ENCODE measurements at regions not wholly inside any gene's neighbourhood (a gene's known extent, or its start where the extent isn't known, plus 50 kb on each side); places are given as distances from the start of the nearest gene placed in this dataset.

DNA sequence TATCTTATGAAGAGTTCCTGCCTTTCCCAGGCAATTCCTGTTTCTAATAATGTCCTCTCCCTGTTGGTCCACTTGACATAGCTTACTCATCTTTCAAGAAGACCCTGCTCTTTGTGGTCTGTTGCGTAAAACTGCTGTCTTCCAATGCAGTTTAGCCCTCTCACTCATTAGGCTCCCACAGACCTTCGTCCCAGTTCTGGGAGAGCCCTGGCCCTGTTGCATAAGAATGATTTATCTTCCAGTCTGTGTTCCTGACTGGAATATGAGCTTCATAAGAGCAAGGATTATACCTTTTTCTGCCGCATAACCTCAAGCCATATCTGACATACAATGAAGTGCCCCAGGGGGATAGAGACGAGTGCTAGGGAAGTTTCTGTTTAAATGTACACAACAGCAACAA is 365.9 kb upstream of the NOVA1 start:
- Histone ChIP-seq H3K4me1 (ENCODE audit: control insufficient read depth in 2 of 2, insufficient read depth in 2 of 2, low read length in 1 of 2) (no peaks in the 10 kb centered on the region), H3K4me3 (ENCODE audit: low read depth in 1 of 2, low read length in 2 of 2) (no peak overlapping the region), H3K36me3 (ENCODE audit: control insufficient read depth in 2 of 2, insufficient read depth in 2 of 2, low read length in 1 of 2) (no peaks in the 10 kb centered on the region), H3K27ac (ENCODE audit: low read depth in 2 of 2, low read length in 1 of 2) (no peak overlapping the region), H3K9me3 (ENCODE audit: control insufficient read depth in 2 of 2, insufficient read depth in 1 of 2, low read depth in 1 of 2, low read length in 1 of 2) (no peaks in the 10 kb centered on the region), H3K27me3 (ENCODE audit: control insufficient read depth in 1 of 2, insufficient read depth in 2 of 2, low read length in 2 of 2) (no peaks in the 10 kb centered on the region)
- WGBS, 2 donors: 44 to 55% methylated on average over 4 of the region's 4 CpGs

DNA sequence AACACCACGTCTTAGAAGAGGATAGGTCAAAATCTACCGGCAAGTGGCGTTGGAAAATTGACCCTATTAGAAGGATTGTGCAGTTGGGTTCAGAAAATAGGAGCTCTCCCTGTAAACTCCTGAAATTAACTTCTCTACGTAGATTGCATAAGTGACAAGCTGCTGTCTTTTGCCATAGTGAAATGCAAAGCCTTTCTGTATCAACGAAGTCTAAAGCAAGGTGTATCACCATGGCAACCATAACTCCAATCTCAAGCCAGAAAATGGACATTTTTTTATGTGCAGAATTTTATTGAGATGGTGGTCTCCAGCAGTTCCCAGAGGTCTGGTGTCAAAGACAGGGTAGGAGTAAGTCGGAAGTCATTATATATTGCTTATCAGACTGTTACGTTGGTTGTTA is 367.7 kb upstream of the NOVA1 start:
- no peaks in the 10 kb centered on the region for H3K4me1 ChIP-seq (ENCODE audit: control insufficient read depth in 2 of 2, insufficient read depth in 2 of 2, low read length in 1 of 2)
- H3K27ac ChIP-seq (ENCODE audit: low read depth in 2 of 2, low read length in 1 of 2): no peak overlapping the region
- H3K36me3 ChIP-seq (ENCODE audit: control insufficient read depth in 2 of 2, insufficient read depth in 2 of 2, low read length in 1 of 2): no peaks in the 10 kb centered on the region
- no peaks in the 10 kb centered on the region for H3K27me3 ChIP-seq (ENCODE audit: control insufficient read depth in 1 of 2, insufficient read depth in 2 of 2, low read length in 2 of 2)
- 80 to 82% methylated on average over 7 of the region's 7 CpGs for WGBS, 2 donors
- H3K9me3 ChIP-seq (ENCODE audit: control insufficient read depth in 2 of 2, insufficient read depth in 1 of 2, low read depth in 1 of 2, low read length in 1 of 2): no peaks in the 10 kb centered on the region
- no peak overlapping the region for H3K4me3 ChIP-seq (ENCODE audit: low read depth in 1 of 2, low read length in 2 of 2)

DNA sequence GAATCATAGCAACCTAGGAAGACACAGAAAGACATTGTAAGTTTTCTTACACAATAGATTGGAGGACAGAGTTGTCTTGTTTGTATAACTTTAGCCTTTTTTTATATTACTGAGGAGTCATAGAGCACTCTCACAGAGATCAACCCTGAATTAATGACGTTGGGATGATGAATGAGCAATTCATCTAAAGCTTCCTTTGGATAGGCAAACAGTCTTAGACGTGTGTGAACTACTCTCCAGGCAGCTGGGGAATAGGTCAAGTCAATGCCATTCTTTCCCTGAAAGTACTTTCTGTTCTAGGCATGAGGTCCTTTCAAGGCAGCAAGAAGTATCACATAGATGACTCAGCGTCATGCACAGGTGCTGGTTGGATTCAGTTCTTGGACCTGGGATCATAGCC is 369.1 kb upstream of the NOVA1 start:
- Histone ChIP-seq H3K4me1 (ENCODE audit: control insufficient read depth in 2 of 2, insufficient read depth in 2 of 2, low read length in 1 of 2) (no peaks in the 10 kb centered on the region), H3K9me3 (ENCODE audit: control insufficient read depth in 2 of 2, insufficient read depth in 1 of 2, low read depth in 1 of 2, low read length in 1 of 2) (no peaks in the 10 kb centered on the region), H3K27ac (ENCODE audit: low read depth in 2 of 2, low read length in 1 of 2) (no peak overlapping the region), H3K36me3 (ENCODE audit: control insufficient read depth in 2 of 2, insufficient read depth in 2 of 2, low read length in 1 of 2) (no peaks in the 10 kb centered on the region), H3K4me3 (ENCODE audit: low read depth in 1 of 2, low read length in 2 of 2) (no peak overlapping the region), H3K27me3 (ENCODE audit: control insufficient read depth in 1 of 2, insufficient read depth in 2 of 2, low read length in 2 of 2) (no peaks in the 10 kb centered on the region)
- WGBS, 2 donors: 13 to 18% methylated on average over 3 of the region's 3 CpGs

DNA sequence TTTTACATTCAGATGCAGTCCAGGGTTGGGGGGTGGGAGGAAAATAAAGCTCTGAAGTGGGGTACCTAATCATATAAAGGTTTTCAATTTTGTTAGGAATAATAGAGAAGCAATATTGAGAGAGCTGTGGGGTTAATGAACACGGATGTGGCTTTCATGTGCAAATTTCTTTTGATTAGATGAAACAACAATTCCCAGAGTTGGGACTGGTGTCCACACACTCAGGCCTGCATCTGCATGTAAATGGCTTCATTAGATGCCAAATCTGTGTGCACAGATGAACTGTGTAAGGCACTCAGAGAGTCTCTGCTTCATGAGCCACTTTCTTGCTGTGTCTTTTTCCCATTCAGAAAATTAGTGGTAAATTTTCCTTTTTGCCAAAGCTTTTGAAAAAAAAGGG is 377.1 kb upstream of the NOVA1 start:
- WGBS, 2 donors: 59 to 63% methylated on average over 1 of the region's 1 CpG
- no peaks in the 10 kb centered on the region for H3K9me3 ChIP-seq (ENCODE audit: control insufficient read depth in 2 of 2, insufficient read depth in 1 of 2, low read depth in 1 of 2, low read length in 1 of 2)

DNA sequence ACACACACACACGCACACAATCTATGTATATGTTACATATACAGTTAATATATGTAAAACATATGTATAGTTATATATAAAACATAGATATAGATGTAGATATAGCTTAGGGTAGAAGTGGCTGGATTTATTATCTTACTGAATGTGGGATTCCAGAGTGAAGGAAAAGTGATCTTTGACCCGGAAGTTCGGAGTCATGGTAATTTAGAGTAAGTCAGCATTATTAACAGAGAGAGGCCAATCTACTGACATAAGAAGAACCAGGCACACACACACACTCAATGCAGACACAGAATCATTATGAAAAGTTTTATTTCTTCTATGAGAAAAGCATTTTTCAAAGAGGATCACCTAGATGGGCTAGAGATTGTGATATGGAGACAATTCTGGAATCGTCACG is 384.2 kb upstream of the NOVA1 start:
- Histone ChIP-seq H3K9me3 (ENCODE audit: control insufficient read depth in 2 of 2, insufficient read depth in 1 of 2, low read depth in 1 of 2, low read length in 1 of 2) (no peaks in the 10 kb centered on the region), H3K4me3 (ENCODE audit: low read depth in 1 of 2, low read length in 2 of 2) (no peak overlapping the region), H3K36me3 (ENCODE audit: control insufficient read depth in 2 of 2, insufficient read depth in 2 of 2, low read length in 1 of 2) (no peaks in the 10 kb centered on the region), H3K4me1 (ENCODE audit: control insufficient read depth in 2 of 2, insufficient read depth in 2 of 2, low read length in 1 of 2) (no peaks in the 10 kb centered on the region), H3K27me3 (ENCODE audit: control insufficient read depth in 1 of 2, insufficient read depth in 2 of 2, low read length in 2 of 2) (no peaks in the 10 kb centered on the region), H3K27ac (ENCODE audit: low read depth in 2 of 2, low read length in 1 of 2) (no peak overlapping the region)
- 86 to 96% methylated on average over 5 of the region's 5 CpGs for WGBS, 2 donors

More for the DNA sequence above, 377.1 kb upstream of the NOVA1 start:
- H3K4me3 ChIP-seq (ENCODE audit: low read depth in 1 of 2, low read length in 2 of 2): no peak overlapping the region
- no peaks in the 10 kb centered on the region for H3K36me3 ChIP-seq (ENCODE audit: control insufficient read depth in 2 of 2, insufficient read depth in 2 of 2, low read length in 1 of 2)
- no peaks in the 10 kb centered on the region for H3K4me1 ChIP-seq (ENCODE audit: control insufficient read depth in 2 of 2, insufficient read depth in 2 of 2, low read length in 1 of 2)
- H3K27me3 ChIP-seq (ENCODE audit: control insufficient read depth in 1 of 2, insufficient read depth in 2 of 2, low read length in 2 of 2): no peaks in the 10 kb centered on the region
- no peak overlapping the region for H3K27ac ChIP-seq (ENCODE audit: low read depth in 2 of 2, low read length in 1 of 2)

DNA sequence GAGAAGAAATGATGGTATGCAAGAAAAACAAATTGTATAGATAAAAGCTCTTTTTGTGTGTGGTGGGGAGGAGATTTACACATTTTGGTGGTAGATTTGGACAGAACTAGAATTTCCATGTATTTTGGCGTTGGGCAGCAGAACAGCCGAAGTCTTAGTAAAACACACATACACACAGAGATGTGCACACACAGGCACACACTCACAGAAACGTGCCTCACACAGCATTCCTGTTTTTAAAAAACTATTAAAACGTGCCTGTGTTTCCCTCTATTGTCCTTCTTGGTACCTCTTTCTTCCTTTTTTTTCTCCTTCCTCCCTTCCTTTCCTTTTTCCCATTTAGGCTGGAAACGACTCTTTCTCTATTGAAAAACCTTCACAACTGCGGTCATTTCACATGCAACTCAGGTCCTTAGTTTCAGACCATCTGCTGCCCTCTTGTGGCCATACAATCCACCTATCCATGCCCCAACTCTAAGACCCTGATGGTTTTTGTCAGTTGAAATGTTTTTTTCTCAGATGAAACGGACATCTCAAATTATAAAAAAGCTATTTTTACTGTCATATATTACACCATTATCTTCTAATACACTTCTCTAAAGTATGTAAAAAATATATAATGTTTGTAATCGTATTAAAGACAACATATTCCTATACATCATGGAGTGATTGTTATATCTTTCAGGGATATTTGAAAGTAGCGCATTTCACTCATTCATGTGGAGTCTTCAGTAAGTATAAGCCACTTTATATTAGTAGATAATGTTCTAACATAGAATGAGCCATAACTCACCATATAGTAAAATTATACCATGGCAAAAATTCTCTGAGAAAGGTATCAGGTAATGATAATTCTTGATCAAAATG is 386.7 kb upstream of the NOVA1 start:
- H3K27me3 ChIP-seq (ENCODE audit: control insufficient read depth in 1 of 2, insufficient read depth in 2 of 2, low read length in 2 of 2): no peaks in the 10 kb centered on the region
- H3K4me1 ChIP-seq (ENCODE audit: control insufficient read depth in 2 of 2, insufficient read depth in 2 of 2, low read length in 1 of 2): no peaks in the 10 kb centered on the region
- 34 to 44% methylated on average over 9 of the region's 9 CpGs for WGBS, 2 donors
- no peak overlapping the region for H3K27ac ChIP-seq (ENCODE audit: low read depth in 2 of 2, low read length in 1 of 2)
- H3K36me3 ChIP-seq (ENCODE audit: control insufficient read depth in 2 of 2, insufficient read depth in 2 of 2, low read length in 1 of 2): no peaks in the 10 kb centered on the region
- H3K4me3 ChIP-seq (ENCODE audit: low read depth in 1 of 2, low read length in 2 of 2): no peak overlapping the region
- no peaks in the 10 kb centered on the region for H3K9me3 ChIP-seq (ENCODE audit: control insufficient read depth in 2 of 2, insufficient read depth in 1 of 2, low read depth in 1 of 2, low read length in 1 of 2)

DNA sequence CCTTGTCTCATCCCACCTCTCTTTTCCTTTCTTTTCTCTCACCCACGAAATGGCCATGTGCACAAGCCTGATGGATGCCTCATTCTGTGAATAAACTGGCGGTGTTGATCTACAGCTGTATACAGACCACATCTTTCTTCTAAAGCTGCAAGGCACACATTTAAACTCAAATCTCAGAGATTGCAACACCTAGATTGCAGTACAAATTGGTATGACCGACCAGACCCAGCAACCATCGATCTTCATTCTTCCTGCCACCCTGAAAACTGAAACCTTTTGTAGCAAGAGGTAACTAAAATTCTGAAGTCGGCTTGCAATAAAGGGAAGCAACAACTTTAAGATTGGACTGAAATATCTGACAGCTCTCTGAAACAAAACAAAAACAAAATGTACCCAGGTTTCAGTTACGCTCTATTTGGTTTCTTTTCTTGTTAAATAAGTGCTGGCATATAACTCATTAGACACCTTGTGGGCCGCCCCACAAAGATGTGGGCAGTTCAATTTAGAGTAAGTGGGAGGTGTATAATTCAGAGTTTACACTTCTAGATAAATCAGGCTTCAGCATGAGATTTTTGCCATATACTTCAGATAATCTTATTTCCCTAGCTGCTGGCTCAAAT is 390.0 kb upstream of the NOVA1 start:
- Histone ChIP-seq H3K36me3 (ENCODE audit: control insufficient read depth in 2 of 2, insufficient read depth in 2 of 2, low read length in 1 of 2) (no peaks in the 10 kb centered on the region), H3K27ac (ENCODE audit: low read depth in 2 of 2, low read length in 1 of 2) (no peak overlapping the region), H3K27me3 (ENCODE audit: control insufficient read depth in 1 of 2, insufficient read depth in 2 of 2, low read length in 2 of 2) (no peaks in the 10 kb centered on the region), H3K4me3 (ENCODE audit: low read depth in 1 of 2, low read length in 2 of 2) (no peak overlapping the region), H3K9me3 (ENCODE audit: control insufficient read depth in 2 of 2, insufficient read depth in 1 of 2, low read depth in 1 of 2, low read length in 1 of 2) (no peaks in the 10 kb centered on the region), H3K4me1 (ENCODE audit: control insufficient read depth in 2 of 2, insufficient read depth in 2 of 2, low read length in 1 of 2) (no peaks in the 10 kb centered on the region)
- WGBS, 2 donors: 68 to 71% methylated on average over 7 of the region's 7 CpGs

DNA sequence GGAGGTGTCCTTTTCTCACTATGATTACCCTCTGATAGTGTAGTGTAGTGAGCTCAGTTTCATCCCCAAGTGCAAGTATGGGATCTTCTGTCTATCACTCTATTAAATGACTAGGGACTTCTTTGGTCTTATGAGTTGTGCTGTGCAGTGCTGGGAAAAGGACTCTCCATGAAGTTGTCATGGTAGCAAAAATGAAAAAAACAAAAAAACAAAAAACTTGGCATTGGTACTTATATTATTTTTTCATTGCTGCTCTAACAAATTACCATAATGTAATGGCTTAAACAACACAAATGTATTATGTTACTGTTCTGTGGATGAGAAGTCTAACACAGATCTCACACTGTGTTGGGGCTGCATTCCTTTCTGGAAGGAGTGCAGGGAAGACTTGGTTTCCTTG is 393.1 kb upstream of the NOVA1 start:
- no peaks in the 10 kb centered on the region for H3K36me3 ChIP-seq (ENCODE audit: control insufficient read depth in 2 of 2, insufficient read depth in 2 of 2, low read length in 1 of 2)
- no peaks in the 10 kb centered on the region for H3K27me3 ChIP-seq (ENCODE audit: control insufficient read depth in 1 of 2, insufficient read depth in 2 of 2, low read length in 2 of 2)
- no peak overlapping the region for H3K4me3 ChIP-seq (ENCODE audit: low read depth in 1 of 2, low read length in 2 of 2)
- no peak overlapping the region for H3K27ac ChIP-seq (ENCODE audit: low read depth in 2 of 2, low read length in 1 of 2)
- no peaks in the 10 kb centered on the region for H3K9me3 ChIP-seq (ENCODE audit: control insufficient read depth in 2 of 2, insufficient read depth in 1 of 2, low read depth in 1 of 2, low read length in 1 of 2)
- H3K4me1 ChIP-seq (ENCODE audit: control insufficient read depth in 2 of 2, insufficient read depth in 2 of 2, low read length in 1 of 2): no peaks in the 10 kb centered on the region

DNA sequence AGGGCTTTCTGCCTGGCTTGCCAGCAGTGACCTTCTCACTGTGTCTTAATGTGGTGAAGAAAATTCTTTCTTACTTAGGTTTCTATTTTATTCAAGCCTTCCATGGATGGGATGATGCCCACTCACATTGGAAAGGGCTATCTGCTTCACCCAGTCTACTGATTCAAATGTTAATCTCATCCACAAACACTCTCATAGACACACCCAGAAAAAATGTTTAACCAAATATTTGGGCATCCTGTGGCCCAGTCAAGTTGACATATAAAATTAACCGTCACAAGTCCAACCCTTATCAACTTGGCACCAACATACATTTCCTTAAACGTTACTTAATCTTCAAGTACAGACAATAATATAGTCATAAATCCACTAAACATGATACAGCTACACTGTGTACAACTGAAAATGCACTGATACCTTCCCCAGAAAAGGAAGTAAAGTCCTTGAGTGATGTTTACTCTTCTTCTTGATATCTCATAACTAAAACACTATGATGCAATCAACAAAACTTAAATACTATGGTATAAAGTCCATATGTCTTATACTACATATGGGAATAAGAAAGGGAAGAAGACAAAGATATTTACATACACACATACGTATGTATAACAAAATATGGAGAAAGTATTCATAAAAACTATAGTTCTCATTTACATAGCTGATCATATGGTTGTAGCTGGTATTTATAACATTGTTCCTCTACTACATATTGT is 394.7 kb upstream of the NOVA1 start:
- no peaks in the 10 kb centered on the region for H3K9me3 ChIP-seq (ENCODE audit: control insufficient read depth in 2 of 2, insufficient read depth in 1 of 2, low read depth in 1 of 2, low read length in 1 of 2)
- H3K36me3 ChIP-seq (ENCODE audit: control insufficient read depth in 2 of 2, insufficient read depth in 2 of 2, low read length in 1 of 2): no peaks in the 10 kb centered on the region
- H3K4me3 ChIP-seq (ENCODE audit: low read depth in 1 of 2, low read length in 2 of 2): no peak overlapping the region
- no peaks in the 10 kb centered on the region for H3K27me3 ChIP-seq (ENCODE audit: control insufficient read depth in 1 of 2, insufficient read depth in 2 of 2, low read length in 2 of 2)
- no peak overlapping the region for H3K27ac ChIP-seq (ENCODE audit: low read depth in 2 of 2, low read length in 1 of 2)
- WGBS, 2 donors: 61 to 65% methylated on average over 3 of the region's 3 CpGs
- H3K4me1 ChIP-seq (ENCODE audit: control insufficient read depth in 2 of 2, insufficient read depth in 2 of 2, low read length in 1 of 2): no peaks in the 10 kb centered on the region

Measured in esophagus (tissue), 2 donors.